ENCODE measurements at regions not wholly inside any gene's neighbourhood (a gene's known extent, or its start where the extent isn't known, plus 50 kb on each side); places are given as distances from the start of the nearest gene placed in this dataset.
A peak's percentile ranks its signal among the peaks of the same experiment; 100 is the strongest.

DNA sequence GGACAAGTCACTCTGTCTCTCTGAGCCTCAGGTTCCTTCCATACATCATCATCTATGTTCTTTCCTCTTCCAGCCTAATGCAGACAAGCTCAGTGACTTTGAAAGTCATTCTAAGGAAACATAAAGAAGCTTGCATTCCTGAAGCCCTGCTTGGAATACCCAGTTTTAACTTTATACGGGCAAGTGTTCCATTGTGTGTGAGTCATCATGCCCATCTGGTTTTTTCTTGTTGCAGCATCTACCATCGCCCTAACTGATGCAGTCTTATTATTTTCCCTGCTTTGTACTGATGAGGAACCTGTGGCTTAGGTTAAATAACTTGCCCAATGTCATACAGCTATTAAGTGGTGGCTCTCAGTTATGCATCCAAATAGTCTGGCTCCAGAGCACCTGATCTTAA lies 177.9 kb upstream of the RAI2 start:
- H3K9ac ChIP-seq (ENCODE audit: low read length) = no peak overlapping the region
- intact Hi-C loops (cut with micrococcal nuclease) = no loop called here
- H3F3A ChIP-seq (ENCODE audit: low read length, unreplicated experiment) = no peaks in the 10 kb centered on the region
- H3K27me3 ChIP-seq (ENCODE audit: low read length) = peaks cover 20% of the 10 kb centered on the region; the same call in 1 of the 2 replicates
- ChIA-PET POLR2A (ENCODE audit: unreplicated experiment) (no interaction called here), CTCF (no interaction called here)
- no peaks in the 10 kb centered on the region for H3K4me1 ChIP-seq (ENCODE audit: insufficient read depth, low read length)
- H4K20me1 ChIP-seq (ENCODE audit: low read length) = no peaks in the 10 kb centered on the region
- ATAC-seq = no peak
- no peaks in the 10 kb centered on the region for H3K9me2 ChIP-seq (replicated peaks; ENCODE audit: low read length)
- H2AFZ ChIP-seq (ENCODE audit: low read length) = no peak overlapping the region
- no peaks in the 10 kb centered on the region for H3K9me3 ChIP-seq (ENCODE audit: low read length)
- no peaks in the 10 kb centered on the region for H3K36me3 ChIP-seq (ENCODE audit: low read depth, low read length)
- peak; percentile 15 for DNase-seq
- no peak overlapping the region for H3K4me2 ChIP-seq (ENCODE audit: low read length)
- no peak overlapping the region for H3K4me3 ChIP-seq (ENCODE audit: low read length)
- H3K79me2 ChIP-seq (ENCODE audit: low read length) = no peaks in the 10 kb centered on the region
- no TSS peak for BruUV-seq (replicated peaks)
- no peak overlapping the region for H3K27ac ChIP-seq (ENCODE audit: low read length)
- TF ChIP-seq, protein P1, sequence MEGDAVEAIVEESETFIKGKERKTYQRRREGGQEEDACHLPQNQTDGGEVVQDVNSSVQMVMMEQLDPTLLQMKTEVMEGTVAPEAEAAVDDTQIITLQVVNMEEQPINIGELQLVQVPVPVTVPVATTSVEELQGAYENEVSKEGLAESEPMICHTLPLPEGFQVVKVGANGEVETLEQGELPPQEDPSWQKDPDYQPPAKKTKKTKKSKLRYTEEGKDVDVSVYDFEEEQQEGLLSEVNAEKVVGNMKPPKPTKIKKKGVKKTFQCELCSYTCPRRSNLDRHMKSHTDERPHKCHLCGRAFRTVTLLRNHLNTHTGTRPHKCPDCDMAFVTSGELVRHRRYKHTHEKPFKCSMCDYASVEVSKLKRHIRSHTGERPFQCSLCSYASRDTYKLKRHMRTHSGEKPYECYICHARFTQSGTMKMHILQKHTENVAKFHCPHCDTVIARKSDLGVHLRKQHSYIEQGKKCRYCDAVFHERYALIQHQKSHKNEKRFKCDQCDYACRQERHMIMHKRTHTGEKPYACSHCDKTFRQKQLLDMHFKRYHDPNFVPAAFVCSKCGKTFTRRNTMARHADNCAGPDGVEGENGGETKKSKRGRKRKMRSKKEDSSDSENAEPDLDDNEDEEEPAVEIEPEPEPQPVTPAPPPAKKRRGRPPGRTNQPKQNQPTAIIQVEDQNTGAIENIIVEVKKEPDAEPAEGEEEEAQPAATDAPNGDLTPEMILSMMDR (conservative IDR thresholded peaks at IDR 0.05; ENCODE audit: low read depth, low read length) = no peak
- TF ChIP-seq EZH2phosphoT487 (IDR thresholded peaks at IDR 0.05; ENCODE audit: borderline replicate concordance, low read length) (no peak), EZH2 (IDR thresholded peaks at IDR 0.05; ENCODE audit: low read length, unreplicated experiment) (no peak)

DNA sequence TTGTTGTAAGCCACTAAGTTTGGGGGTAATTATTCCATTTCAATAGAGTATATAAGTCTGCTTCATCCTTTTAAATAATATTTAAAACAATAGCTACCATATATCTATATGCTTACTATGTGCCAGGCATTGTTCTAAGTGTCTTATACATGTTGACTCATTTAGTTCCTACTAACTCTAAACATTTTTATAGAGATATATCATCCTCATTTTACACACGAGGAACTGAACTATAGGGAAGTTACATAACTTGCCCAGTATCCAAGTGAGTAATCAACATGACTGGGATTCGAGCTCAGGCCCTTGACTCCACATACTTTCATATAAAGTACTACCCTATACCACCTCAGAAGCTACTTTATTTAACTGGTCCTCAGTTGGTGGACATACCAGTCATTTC lies 175.3 kb upstream of the RAI2 start:
- no peaks in the 10 kb centered on the region for H3K4me1 ChIP-seq (ENCODE audit: insufficient read depth, low read length)
- no peaks in the 10 kb centered on the region for H3F3A ChIP-seq (ENCODE audit: low read length, unreplicated experiment)
- H3K27ac ChIP-seq (ENCODE audit: low read length) = no peak overlapping the region
- intact Hi-C loops (cut with micrococcal nuclease) = no loop called here
- no peak overlapping the region for H2AFZ ChIP-seq (ENCODE audit: low read length)
- H3K36me3 ChIP-seq (ENCODE audit: low read depth, low read length) = no peaks in the 10 kb centered on the region
- no peaks in the 10 kb centered on the region for H3K9me2 ChIP-seq (replicated peaks; ENCODE audit: low read length)
- H3K79me2 ChIP-seq (ENCODE audit: low read length) = no peaks in the 10 kb centered on the region
- ChIA-PET POLR2A (ENCODE audit: unreplicated experiment) (no interaction called here), CTCF (no interaction called here)
- peaks cover 34% of the 10 kb centered on the region; the same call in 1 of the 2 replicates for H3K27me3 ChIP-seq (ENCODE audit: low read length)
- DNase-seq = peak; percentile 33
- H3K4me3 ChIP-seq (ENCODE audit: low read length) = no peak overlapping the region
- no peak overlapping the region for H3K9ac ChIP-seq (ENCODE audit: low read length)
- no peaks in the 10 kb centered on the region for H4K20me1 ChIP-seq (ENCODE audit: low read length)
- TF ChIP-seq EZH2phosphoT487 (IDR thresholded peaks at IDR 0.05; ENCODE audit: borderline replicate concordance, low read length) (no peak), EZH2 (IDR thresholded peaks at IDR 0.05; ENCODE audit: low read length, unreplicated experiment) (no peak)
- TF ChIP-seq, protein P1 (conservative IDR thresholded peaks at IDR 0.05; ENCODE audit: low read depth, low read length) = no peak
- BruUV-seq (replicated peaks) = no TSS peak
- no peak overlapping the region for H3K4me2 ChIP-seq (ENCODE audit: low read length)
- H3K9me3 ChIP-seq (ENCODE audit: low read length) = no peaks in the 10 kb centered on the region
- ATAC-seq = no peak

DNA sequence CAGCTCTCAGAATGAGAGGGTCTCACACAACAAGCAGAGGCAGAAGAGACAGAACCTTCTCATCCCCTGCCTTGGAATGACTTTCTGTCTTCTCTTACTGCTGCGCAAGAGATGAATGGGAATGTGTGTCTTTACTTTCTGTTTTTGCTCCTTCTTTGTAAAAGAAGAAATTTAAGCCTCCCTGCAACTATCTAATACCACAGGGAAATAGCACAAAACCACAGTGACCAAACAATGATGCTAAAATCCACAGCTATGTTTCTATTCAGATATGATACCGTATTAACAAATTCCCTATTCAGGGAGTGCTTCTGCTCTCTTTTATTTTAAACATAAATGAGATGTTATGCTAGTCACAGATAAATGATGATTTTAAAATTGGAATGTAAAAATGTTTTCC lies 173.8 kb upstream of the RAI2 start:
- H3K27ac ChIP-seq (ENCODE audit: low read length) = no peak overlapping the region
- H2AFZ ChIP-seq (ENCODE audit: low read length) = no peak overlapping the region
- H3K9me2 ChIP-seq (replicated peaks; ENCODE audit: low read length) = no peaks in the 10 kb centered on the region
- H3K4me1 ChIP-seq (ENCODE audit: insufficient read depth, low read length) = no peaks in the 10 kb centered on the region
- ChIA-PET CTCF (no interaction called here), POLR2A (ENCODE audit: unreplicated experiment) (no interaction called here)
- H3F3A ChIP-seq (ENCODE audit: low read length, unreplicated experiment) = no peaks in the 10 kb centered on the region
- DNase-seq (no peak), ATAC-seq (no peak)
- H3K4me2 ChIP-seq (ENCODE audit: low read length) = no peak overlapping the region
- H4K20me1 ChIP-seq (ENCODE audit: low read length) = no peaks in the 10 kb centered on the region
- no peaks in the 10 kb centered on the region for H3K9me3 ChIP-seq (ENCODE audit: low read length)
- no peaks in the 10 kb centered on the region for H3K79me2 ChIP-seq (ENCODE audit: low read length)
- H3K36me3 ChIP-seq (ENCODE audit: low read depth, low read length) = no peaks in the 10 kb centered on the region
- no peak overlapping the region for H3K4me3 ChIP-seq (ENCODE audit: low read length)
- intact Hi-C loops (cut with micrococcal nuclease) = no loop called here
- H3K9ac ChIP-seq (ENCODE audit: low read length) = no peak overlapping the region
- H3K27me3 ChIP-seq (ENCODE audit: low read length) = peaks cover 34% of the 10 kb centered on the region; the same call in 1 of the 2 replicates
- TF ChIP-seq EZH2phosphoT487 (IDR thresholded peaks at IDR 0.05; ENCODE audit: borderline replicate concordance, low read length) = no peak
- no peak for TF ChIP-seq EZH2 (IDR thresholded peaks at IDR 0.05; ENCODE audit: low read length, unreplicated experiment)
- TF ChIP-seq, protein P1 (conservative IDR thresholded peaks at IDR 0.05; ENCODE audit: low read depth, low read length) = no peak
- no TSS peak for BruUV-seq (replicated peaks)

All from PC-3 (cell line).